ENCODE measurements at regions not wholly inside any gene's neighbourhood (a gene's known extent, or its start where the extent isn't known, plus 50 kb on each side); places are given as distances from the start of the nearest gene placed in this dataset.

- TF ChIP-seq CTCF (IDR thresholded peaks at IDR 0.05; ENCODE audit: insufficient read depth, low read length) (no peak), REST (IDR thresholded peaks at IDR 0.05; ENCODE audit: insufficient replicate concordance, low read depth) (no peak), POLR2AphosphoS5 (IDR thresholded peaks at IDR 0.05; ENCODE audit: low read depth) (no peak), GABPA (IDR thresholded peaks at IDR 0.05; ENCODE audit: low read depth) (no peak)
Observed at GRCh38 chr5:56746553-56747339, 68.6 kb upstream of the MAP3K1 start.

Measured in HL-60 (cell line).